Activated B cell treated with CpG ODN at 0.5 μM for 24 hours (primary cell): ENCODE measurements at regions not wholly inside any gene's neighbourhood (a gene's known extent, or its start where the extent isn't known, plus 50 kb on each side); places are given as distances from the start of the nearest gene placed in this dataset.

Experiments
- ATAC-seq: fragments of 200-7000 bp; cut with Tn5 transposase; one replicate; pipeline ENCODE4 v1.10.0; 2021; ENCODE audit warnings: low read depth, mild to moderate bottlenecking, moderate library complexity
- CTCF ChIA-PET: fragments of 350-600 bp; sonication (Branson Sonifier 250); formaldehyde crosslinking; loops from one replicate; lab custom pipeline; 2021; ENCODE audit warnings: antibody characterized with exemption; lab: Charles Lee
- POLR2A ChIA-PET: fragments of 350-600 bp; sonication (Branson Sonifier 250); formaldehyde crosslinking; loops from one replicate; lab custom pipeline; 2021; ENCODE audit warnings: antibody characterized with exemption; lab: Charles Lee
- DNase-seq: peaks from one replicate; pipeline ENCODE4 v3.0.0; 2022
- H3K27ac Mint-ChIP-seq: one replicate; pipeline ENCODE4 v1.8.0; 2020; ENCODE audit warnings: mixed read lengths
- H3K27me3 Mint-ChIP-seq: one replicate; pipeline ENCODE4 v1.8.0; 2021; ENCODE audit warnings: mixed read lengths
- H3K36me3 Mint-ChIP-seq: one replicate; pipeline ENCODE4 v1.8.0; 2021; ENCODE audit warnings: low read depth, mixed read lengths
- H3K4me1 Mint-ChIP-seq: one replicate; pipeline ENCODE4 v1.8.0; 2021; ENCODE audit warnings: mixed read lengths
- H3K4me3 Mint-ChIP-seq: one replicate; pipeline ENCODE4 v1.8.0; 2020; ENCODE audit warnings: mild to moderate bottlenecking, mixed read lengths
- H3K9me3 Mint-ChIP-seq: one replicate; pipeline ENCODE4 v1.8.0; 2020; ENCODE audit warnings: mixed read lengths
- CTCF ChIP-seq: fragments of 200-600 bp; IDR thresholded peaks from one replicate; pipeline ENCODE4 v1.8.0; 2022; ENCODE audit warnings: antibody characterized with exemption, mild to moderate bottlenecking
- intact Hi-C: fragments of 100-400 bp; cut with micrococcal nuclease; formaldehyde crosslinking; loops from one replicate; pipeline ENCODE4 v1.15.1; 2024

GRCh38 chr1:58982259-58982998, 198.6 kb upstream of the JUN start:
- TF ChIP-seq CTCF = no peak
- DNase-seq (no peak), ATAC-seq (no peak)
- Mint-ChIP-seq H3K9me3 (no peaks in the 10 kb centered on the region), H3K36me3 (no peaks in the 10 kb centered on the region), H3K4me3 (no peak overlapping the region), H3K27ac (no peak overlapping the region), H3K4me1 (peaks cover 34% of the 10 kb centered on the region), H3K27me3 (no peaks in the 10 kb centered on the region)
- intact Hi-C loops = no loop called here
- ChIA-PET CTCF (no interaction called here), POLR2A (no interaction called here)

- no peaks in the 10 kb centered on the region for H3K36me3 Mint-ChIP-seq
- no peak for ATAC-seq
- ChIA-PET CTCF (no interaction called here), POLR2A (no interaction called here)
- H3K4me3 Mint-ChIP-seq = no peak overlapping the region
- H3K4me1 Mint-ChIP-seq = peaks cover 35% of the 10 kb centered on the region
- no peak overlapping the region for H3K27ac Mint-ChIP-seq
- DNase-seq = no peak
- TF ChIP-seq CTCF = no peak
- intact Hi-C loops = no loop called here
- H3K27me3 Mint-ChIP-seq = no peaks in the 10 kb centered on the region
- no peaks in the 10 kb centered on the region for H3K9me3 Mint-ChIP-seq
Measured at GRCh38 chr1:58983162-58983561, 199.3 kb upstream of the JUN start.

GRCh38 chr1:58983633-58984245, 199.9 kb upstream of the JUN start:
- H3K27ac Mint-ChIP-seq = no peak overlapping the region
- intact Hi-C loops = no loop called here
- H3K4me1 Mint-ChIP-seq = peaks cover 30% of the 10 kb centered on the region
- no peaks in the 10 kb centered on the region for H3K36me3 Mint-ChIP-seq
- DNase-seq = no peak
- ATAC-seq = no peak
- no peak for TF ChIP-seq CTCF
- ChIA-PET POLR2A (no interaction called here), CTCF (no interaction called here)
- no peaks in the 10 kb centered on the region for H3K9me3 Mint-ChIP-seq
- no peak overlapping the region for H3K4me3 Mint-ChIP-seq
- H3K27me3 Mint-ChIP-seq = no peaks in the 10 kb centered on the region

GRCh38 chr1:58986996-58987767, 203.3 kb upstream of the JUN start:
- Mint-ChIP-seq H3K27ac (peak overlapping the region; percentile 20), H3K9me3 (no peaks in the 10 kb centered on the region), H3K4me1 (peaks cover 34% of the 10 kb centered on the region), H3K4me3 (peak overlapping the region; percentile 0), H3K27me3 (no peaks in the 10 kb centered on the region), H3K36me3 (no peaks in the 10 kb centered on the region)
- intact Hi-C loops = no loop called here
- ChIA-PET POLR2A (no interaction called here), CTCF (no interaction called here)
- no peak for TF ChIP-seq CTCF
- DNase-seq = no peak
- peak; percentile 79 for ATAC-seq

GRCh38 chr1:58988752-58989151, 204.9 kb upstream of the JUN start:
- Mint-ChIP-seq H3K9me3 (no peaks in the 10 kb centered on the region), H3K36me3 (no peaks in the 10 kb centered on the region), H3K27ac (no peak overlapping the region), H3K27me3 (no peaks in the 10 kb centered on the region), H3K4me3 (no peak overlapping the region), H3K4me1 (peaks cover 34% of the 10 kb centered on the region)
- no peak for ATAC-seq
- no peak for TF ChIP-seq CTCF
- intact Hi-C loops = no loop called here
- DNase-seq = no peak
- CTCF ChIA-PET = no interaction called here
- POLR2A ChIA-PET = no interaction called here
